Spleen (tissue), 7 donors: ENCODE measurements at regions not wholly inside any gene's neighbourhood (a gene's known extent, or its start where the extent isn't known, plus 50 kb on each side); places are given as distances from the start of the nearest gene placed in this dataset.

Experiments used
- POLR2A ChIP-seq, 3 donors: fragments of 450-650 bp; IDR thresholded peaks; one replicate each; pipeline ENCODE4 v1.5.1; 2017; ENCODE audit warnings: antibody characterized with exemption in 3 of 3, mild to moderate bottlenecking in 1 of 3
- TF ChIP-seq, protein P1 (sequence below), 11 experiments: fragments of 200-600 bp in 7 of 11; fragments of 450-650 bp in 4 of 11; sonication (generic) in 4 of 11; IDR thresholded peaks in 8 of 11; conservative IDR thresholded peaks in 3 of 11; 1 replicate in 7 of 11; 2 replicates in 4 of 11; pipeline versions ENCODE4 v1.4.0 to v1.8.0; 2016 to 2021; ENCODE audit warnings: antibody characterized with exemption in 11 of 11, inconsistent platforms in 4 of 11, mild to moderate bottlenecking in 1 of 11
- donor health status: DM: no; HTN: no; CAD: no; lungs with moderate emphysema.
- donor health status: DM: no; HTN: no; CAD: no.
- donor health status: DM: no; HTN: no; CAD: no.

DNA sequence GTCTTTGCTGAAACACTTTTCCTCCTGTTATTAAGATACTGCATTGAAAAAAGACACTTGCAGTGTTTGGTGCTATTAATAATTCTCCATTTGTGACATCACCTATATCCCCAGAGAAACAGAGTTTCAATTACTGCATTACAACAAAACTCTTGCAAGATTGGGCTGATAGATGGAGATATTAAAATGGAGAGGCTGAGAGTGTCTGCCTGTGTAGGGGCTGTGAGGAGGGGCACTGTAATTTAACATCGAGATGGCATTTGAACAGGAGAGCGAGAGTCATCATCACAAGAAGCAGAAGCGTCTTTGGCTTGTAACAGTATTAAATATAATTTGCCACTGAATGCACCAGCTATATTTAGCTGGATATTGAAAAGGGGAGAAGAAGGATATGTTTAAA, 316.5 kb downstream of the CDH26 start:
- TF ChIP-seq, protein P1, sequence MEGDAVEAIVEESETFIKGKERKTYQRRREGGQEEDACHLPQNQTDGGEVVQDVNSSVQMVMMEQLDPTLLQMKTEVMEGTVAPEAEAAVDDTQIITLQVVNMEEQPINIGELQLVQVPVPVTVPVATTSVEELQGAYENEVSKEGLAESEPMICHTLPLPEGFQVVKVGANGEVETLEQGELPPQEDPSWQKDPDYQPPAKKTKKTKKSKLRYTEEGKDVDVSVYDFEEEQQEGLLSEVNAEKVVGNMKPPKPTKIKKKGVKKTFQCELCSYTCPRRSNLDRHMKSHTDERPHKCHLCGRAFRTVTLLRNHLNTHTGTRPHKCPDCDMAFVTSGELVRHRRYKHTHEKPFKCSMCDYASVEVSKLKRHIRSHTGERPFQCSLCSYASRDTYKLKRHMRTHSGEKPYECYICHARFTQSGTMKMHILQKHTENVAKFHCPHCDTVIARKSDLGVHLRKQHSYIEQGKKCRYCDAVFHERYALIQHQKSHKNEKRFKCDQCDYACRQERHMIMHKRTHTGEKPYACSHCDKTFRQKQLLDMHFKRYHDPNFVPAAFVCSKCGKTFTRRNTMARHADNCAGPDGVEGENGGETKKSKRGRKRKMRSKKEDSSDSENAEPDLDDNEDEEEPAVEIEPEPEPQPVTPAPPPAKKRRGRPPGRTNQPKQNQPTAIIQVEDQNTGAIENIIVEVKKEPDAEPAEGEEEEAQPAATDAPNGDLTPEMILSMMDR (IDR thresholded peaks at IDR 0.05 in 8 of 11, conservative IDR thresholded peaks at IDR 0.05 in 3 of 11): no peak
- TF ChIP-seq POLR2A (IDR thresholded peaks at IDR 0.05): no peak
